Activated CD4-positive, alpha-beta T cell treated with anti-CD3 and anti-CD28 coated beads, Interleukin-2, amount 10 ng/mL, durations not matched to agents 24 days and 14 days (primary cell): ENCODE measurements at regions not wholly inside any gene's neighbourhood (a gene's known extent, or its start where the extent isn't known, plus 50 kb on each side); places are given as distances from the start of the nearest gene placed in this dataset.

ENCODE experiments used
- DNase-seq: peaks from one replicate; pipeline ENCODE4 v3.0.0; 2022
- H3K27ac Mint-ChIP-seq: one replicate; pipeline ENCODE4 v1.8.0; 2022; ENCODE audit warnings: mild to moderate bottlenecking, mixed read lengths
- H3K27me3 Mint-ChIP-seq: one replicate; pipeline ENCODE4 v1.8.0; 2022; ENCODE audit warnings: mixed read lengths
- H3K36me3 Mint-ChIP-seq: one replicate; pipeline ENCODE4 v1.8.0; 2022; ENCODE audit warnings: low read depth, mild to moderate bottlenecking, mixed read lengths
- H3K4me1 Mint-ChIP-seq: one replicate; pipeline ENCODE4 v1.8.0; 2021; ENCODE audit warnings: mixed read lengths
- H3K4me3 Mint-ChIP-seq: one replicate; pipeline ENCODE4 v1.8.0; 2022; ENCODE audit warnings: mild to moderate bottlenecking, moderate library complexity, mixed read lengths
- H3K9me3 Mint-ChIP-seq: one replicate; pipeline ENCODE4 v1.8.0; 2021; ENCODE audit warnings: mixed read lengths
- intact Hi-C: fragments of 100-400 bp; cut with micrococcal nuclease; formaldehyde crosslinking; loops from one replicate; pipeline ENCODE4 v1.15.1; 2023

GRCh38 chr6:128676456-128676855 is 156.1 kb upstream of the PTPRK start:
- intact Hi-C loops, result no loop called here
- Mint-ChIP-seq H3K4me1 (no peaks in the 10 kb centered on the region), H3K27ac (no peak overlapping the region), H3K27me3 (peaks cover 2% of the 10 kb centered on the region), H3K36me3 (no peaks in the 10 kb centered on the region), H3K4me3 (no peak overlapping the region), H3K9me3 (no peaks in the 10 kb centered on the region)
- DNase-seq, result no peak

DNA sequence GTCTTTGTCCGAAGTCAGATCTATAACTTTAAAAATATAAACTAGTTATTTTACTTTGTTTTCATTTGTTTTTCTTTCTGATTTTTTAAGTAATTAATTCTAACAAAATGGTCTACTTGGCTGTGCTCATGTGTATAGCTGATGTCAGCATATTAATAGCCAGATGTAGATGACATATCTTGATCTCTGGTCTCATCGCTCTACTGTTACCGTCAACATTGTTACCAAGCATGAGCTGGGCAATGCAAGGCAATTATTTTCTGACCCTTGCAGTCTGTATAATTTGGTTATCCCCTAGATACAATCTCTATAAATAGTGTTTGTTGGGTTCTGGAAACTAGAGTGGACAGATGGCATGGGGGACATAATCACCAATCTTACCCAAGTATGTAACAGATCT is 151.6 kb upstream of the PTPRK start:
- Mint-ChIP-seq H3K4me3 (no peak overlapping the region), H3K9me3 (no peaks in the 10 kb centered on the region), H3K4me1 (no peaks in the 10 kb centered on the region), H3K36me3 (no peaks in the 10 kb centered on the region), H3K27me3 (peaks cover 4% of the 10 kb centered on the region), H3K27ac (no peak overlapping the region)
- no peak for DNase-seq
- intact Hi-C loops, result no loop called here

DNA sequence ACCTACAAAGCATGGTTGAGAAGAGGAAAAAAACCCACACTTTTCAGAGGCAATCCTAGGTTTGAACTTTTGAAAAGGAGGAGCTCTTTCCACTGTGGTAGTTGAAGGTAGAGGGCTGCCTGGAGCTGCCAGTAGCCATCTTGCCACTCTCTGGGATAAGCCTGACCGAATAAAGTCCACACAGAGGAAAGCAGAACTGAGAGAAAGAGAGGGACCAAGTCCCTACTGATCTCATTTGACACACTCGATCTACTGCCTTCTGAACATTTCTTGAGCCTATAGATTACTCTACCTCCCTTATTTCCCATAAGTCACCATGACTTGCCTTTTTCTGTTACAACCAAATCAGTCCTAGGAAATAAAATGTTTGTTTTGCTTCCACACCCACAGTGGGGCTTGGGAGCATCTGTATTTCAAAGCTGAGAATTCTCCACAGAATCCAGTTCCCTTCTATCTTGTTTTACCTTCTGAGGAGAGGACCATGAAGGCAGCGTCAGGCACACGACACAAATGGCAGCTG is 147.0 kb upstream of the PTPRK start:
- Mint-ChIP-seq H3K4me3 (no peak overlapping the region), H3K36me3 (no peaks in the 10 kb centered on the region), H3K4me1 (no peaks in the 10 kb centered on the region), H3K27me3 (peaks cover 5% of the 10 kb centered on the region), H3K9me3 (no peaks in the 10 kb centered on the region), H3K27ac (no peak overlapping the region)
- intact Hi-C loops, result no loop called here
- DNase-seq, result no peak

- DNase-seq, result no peak
- no peaks in the 10 kb centered on the region for H3K4me1 Mint-ChIP-seq
- no peaks in the 10 kb centered on the region for H3K9me3 Mint-ChIP-seq
- H3K27ac Mint-ChIP-seq, result no peak overlapping the region
- H3K27me3 Mint-ChIP-seq, result peaks cover 5% of the 10 kb centered on the region
- no peak overlapping the region for H3K4me3 Mint-ChIP-seq
- H3K36me3 Mint-ChIP-seq, result no peaks in the 10 kb centered on the region
- intact Hi-C loops, result no loop called here
Observed at GRCh38 chr6:128666405-128666804, 146.0 kb upstream of the PTPRK start.

GRCh38 chr6:128663238-128663637 is 142.8 kb upstream of the PTPRK start:
- H3K27me3 Mint-ChIP-seq, result peaks cover 3% of the 10 kb centered on the region
- H3K9me3 Mint-ChIP-seq, result peaks cover 4% of the 10 kb centered on the region
- no peak overlapping the region for H3K27ac Mint-ChIP-seq
- H3K4me3 Mint-ChIP-seq, result no peak overlapping the region
- peaks cover 6% of the 10 kb centered on the region for H3K4me1 Mint-ChIP-seq
- H3K36me3 Mint-ChIP-seq, result no peaks in the 10 kb centered on the region
- intact Hi-C loops, result no loop called here
- DNase-seq, result no peak

DNA sequence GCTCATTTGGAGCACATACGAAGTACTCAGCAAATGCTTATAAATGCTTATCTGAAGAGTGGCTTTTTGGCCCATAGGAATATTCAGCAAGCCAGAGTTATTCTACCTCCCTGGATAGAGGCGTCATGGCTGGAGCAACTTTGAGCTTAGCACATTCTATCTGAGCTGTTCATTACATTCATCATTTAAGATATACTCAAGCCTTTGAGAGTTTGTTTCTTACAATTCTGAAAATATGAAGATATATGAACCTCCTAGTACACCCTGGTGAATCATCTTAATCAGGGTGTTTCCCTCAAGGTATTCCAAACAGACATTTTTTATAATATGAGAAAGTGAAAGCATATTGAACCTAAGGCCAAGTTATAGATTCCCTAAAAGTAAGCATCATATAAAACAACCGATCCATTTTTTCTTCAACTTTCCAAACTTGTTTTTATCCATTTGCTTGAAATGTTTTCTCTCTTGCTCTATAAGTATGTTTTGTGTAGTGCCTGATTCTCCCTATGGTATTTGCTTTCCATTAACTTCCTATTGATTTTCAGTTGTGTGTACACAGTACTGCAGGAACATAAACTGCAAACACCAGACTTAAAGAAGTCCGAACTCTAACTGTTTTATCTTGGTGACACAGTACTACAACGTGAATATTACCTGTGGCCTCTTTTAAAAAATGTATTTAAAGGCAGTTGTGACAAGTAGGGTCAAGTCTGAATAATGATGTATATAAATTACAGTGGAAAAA is 139.7 kb upstream of the PTPRK start:
- DNase-seq, result no peak
- peaks cover 10% of the 10 kb centered on the region for H3K9me3 Mint-ChIP-seq
- H3K27ac Mint-ChIP-seq, result no peak overlapping the region
- no peak overlapping the region for H3K4me3 Mint-ChIP-seq
- no peaks in the 10 kb centered on the region for H3K36me3 Mint-ChIP-seq
- H3K27me3 Mint-ChIP-seq, result peaks cover 3% of the 10 kb centered on the region
- H3K4me1 Mint-ChIP-seq, result peaks cover 21% of the 10 kb centered on the region
- intact Hi-C loops, result loop anchor here (5.0 to 10.0 kb wide), 4 partner anchors 58 to 765 kb away; partner anchors contain the start of gene PTPRK

GRCh38 chr6:128659276-128659675 is 138.9 kb upstream of the PTPRK start:
- Mint-ChIP-seq H3K27ac (no peak overlapping the region), H3K4me3 (no peak overlapping the region), H3K36me3 (no peaks in the 10 kb centered on the region), H3K27me3 (peaks cover 3% of the 10 kb centered on the region), H3K9me3 (peaks cover 11% of the 10 kb centered on the region), H3K4me1 (peaks cover 22% of the 10 kb centered on the region)
- intact Hi-C loops, result loop anchor here (5.0 to 10.0 kb wide), 4 partner anchors 57 to 764 kb away; partner anchors contain the start of gene PTPRK
- DNase-seq, result no peak

DNA sequence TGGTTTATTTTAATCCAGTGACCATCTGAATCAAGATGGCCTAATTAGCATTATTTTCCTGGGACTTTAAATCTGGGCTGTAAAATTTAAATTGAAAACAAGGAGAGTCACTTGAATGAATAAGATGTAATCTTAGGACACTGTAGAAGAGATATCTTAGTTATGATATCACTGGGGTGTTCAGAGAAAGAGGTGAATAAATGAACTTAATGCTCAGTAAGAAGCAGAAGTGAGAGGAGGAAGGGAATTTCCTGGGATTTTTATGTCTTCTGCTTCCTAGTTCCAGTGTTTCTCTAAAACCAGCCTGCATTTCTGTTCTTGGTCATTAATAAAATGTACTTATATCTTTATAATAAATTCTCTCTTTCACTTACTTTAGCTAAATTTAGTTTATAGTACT is 136.8 kb upstream of the PTPRK start:
- Mint-ChIP-seq H3K4me3 (peak overlapping the region; percentile 16), H3K36me3 (no peaks in the 10 kb centered on the region), H3K27ac (peak overlapping the region; percentile 41), H3K27me3 (no peaks in the 10 kb centered on the region), H3K9me3 (peaks cover 11% of the 10 kb centered on the region), H3K4me1 (peaks cover 22% of the 10 kb centered on the region)
- intact Hi-C loops, result loop anchor here (2.0 to 10.0 kb wide), 5 partner anchors 55 to 1086 kb away; partner anchors contain the start of gene PTPRK
- no peak for DNase-seq

DNA sequence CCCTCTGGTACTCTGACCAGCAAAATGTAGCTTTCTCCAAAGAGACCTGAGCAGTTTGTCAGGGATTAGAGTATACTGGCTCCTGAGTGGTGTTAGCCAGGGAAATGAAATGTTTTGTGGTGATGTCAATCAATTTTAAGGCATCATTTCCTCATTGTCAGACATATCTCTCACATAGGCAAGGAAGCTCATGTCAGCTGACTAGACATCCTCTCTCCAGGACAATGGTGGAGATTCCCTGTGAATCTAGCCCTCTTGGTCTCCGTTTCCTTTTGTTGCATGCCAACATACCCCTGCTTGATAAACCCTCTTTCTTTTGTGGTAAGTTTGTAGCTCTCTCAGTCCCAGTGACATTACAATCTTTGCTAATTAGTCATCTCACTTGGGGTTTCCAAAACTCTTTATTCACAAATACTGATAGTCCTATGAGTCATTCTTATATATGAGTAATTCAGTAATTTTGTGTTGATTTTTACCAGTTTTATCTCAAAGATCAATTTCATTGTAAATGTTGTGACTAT is 135.6 kb upstream of the PTPRK start:
- H3K27me3 Mint-ChIP-seq, result no peaks in the 10 kb centered on the region
- peak overlapping the region; percentile 41 for H3K27ac Mint-ChIP-seq
- peaks cover 22% of the 10 kb centered on the region for H3K4me1 Mint-ChIP-seq
- H3K4me3 Mint-ChIP-seq, result peak overlapping the region; percentile 0
- peaks cover 16% of the 10 kb centered on the region for H3K9me3 Mint-ChIP-seq
- intact Hi-C loops, result loop anchor here (1.0 to 10.0 kb wide), 6 partner anchors 54 to 1085 kb away; partner anchors contain the start of gene PTPRK
- peak; percentile 60 for DNase-seq
- no peaks in the 10 kb centered on the region for H3K36me3 Mint-ChIP-seq

GRCh38 chr6:128648022-128648598 is 127.7 kb upstream of the PTPRK start:
- no peaks in the 10 kb centered on the region for H3K4me1 Mint-ChIP-seq
- no peak overlapping the region for H3K4me3 Mint-ChIP-seq
- DNase-seq, result no peak
- H3K27me3 Mint-ChIP-seq, result peaks cover 2% of the 10 kb centered on the region
- peaks cover 6% of the 10 kb centered on the region for H3K9me3 Mint-ChIP-seq
- no peaks in the 10 kb centered on the region for H3K36me3 Mint-ChIP-seq
- H3K27ac Mint-ChIP-seq, result no peak overlapping the region
- intact Hi-C loops, result no loop called here

DNA sequence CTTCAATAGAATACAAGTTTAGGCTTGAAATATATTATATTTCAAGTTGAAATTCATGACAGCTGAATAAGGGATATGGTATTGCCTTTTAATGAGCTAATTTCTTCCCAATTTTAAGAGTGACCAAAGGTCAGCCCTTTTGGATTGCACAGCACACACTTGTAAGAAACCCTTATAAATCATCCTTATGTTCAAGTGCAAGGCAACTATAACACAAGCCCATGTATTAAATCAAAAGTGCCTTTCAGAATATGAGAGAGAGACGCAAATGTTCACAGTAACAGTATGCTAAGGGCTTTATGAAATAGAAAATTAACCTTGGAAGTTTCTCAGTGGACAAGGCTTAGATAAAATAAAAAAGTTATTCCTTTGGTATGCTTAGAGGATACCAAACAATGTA is 121.7 kb upstream of the PTPRK start:
- Mint-ChIP-seq H3K27ac (no peak overlapping the region), H3K9me3 (no peaks in the 10 kb centered on the region), H3K27me3 (no peaks in the 10 kb centered on the region), H3K36me3 (no peaks in the 10 kb centered on the region), H3K4me1 (no peaks in the 10 kb centered on the region), H3K4me3 (no peak overlapping the region)
- DNase-seq, result no peak
- intact Hi-C loops, result no loop called here

DNA sequence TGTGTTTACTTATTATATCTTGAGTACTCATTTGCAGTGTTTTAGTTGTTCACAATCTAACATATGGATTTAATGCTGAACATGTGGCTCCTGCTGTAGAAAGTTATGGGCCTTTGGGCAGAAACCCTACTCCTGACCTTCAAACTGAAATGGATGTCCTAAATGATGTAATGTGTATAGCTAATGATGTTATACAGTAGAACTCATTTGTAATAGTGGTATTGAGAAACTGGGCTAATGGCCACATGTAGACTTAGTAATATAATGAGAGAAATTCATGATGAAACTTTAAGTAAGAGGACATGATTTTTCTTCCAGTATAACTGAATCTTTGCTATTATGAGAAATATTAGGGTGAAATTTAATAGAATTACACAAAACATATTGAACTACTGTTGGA is 121.3 kb upstream of the PTPRK start:
- Mint-ChIP-seq H3K27me3 (peaks cover 3% of the 10 kb centered on the region), H3K4me3 (no peak overlapping the region), H3K9me3 (no peaks in the 10 kb centered on the region), H3K27ac (no peak overlapping the region), H3K36me3 (no peaks in the 10 kb centered on the region), H3K4me1 (no peaks in the 10 kb centered on the region)
- intact Hi-C loops, result no loop called here
- no peak for DNase-seq

GRCh38 chr6:128638817-128639216 is 118.4 kb upstream of the PTPRK start:
- Mint-ChIP-seq H3K9me3 (no peaks in the 10 kb centered on the region), H3K36me3 (no peaks in the 10 kb centered on the region), H3K4me1 (no peaks in the 10 kb centered on the region), H3K27ac (no peak overlapping the region), H3K4me3 (no peak overlapping the region), H3K27me3 (peaks cover 8% of the 10 kb centered on the region)
- intact Hi-C loops, result no loop called here
- no peak for DNase-seq

- Mint-ChIP-seq H3K4me3 (no peak overlapping the region), H3K9me3 (no peaks in the 10 kb centered on the region), H3K4me1 (no peaks in the 10 kb centered on the region), H3K36me3 (no peaks in the 10 kb centered on the region), H3K27me3 (peaks cover 8% of the 10 kb centered on the region), H3K27ac (no peak overlapping the region)
- intact Hi-C loops, result no loop called here
- DNase-seq, result no peak
Observed at GRCh38 chr6:128635219-128635618, 114.8 kb upstream of the PTPRK start.
